Prostate gland (tissue), 2 donors: ENCODE measurements at regions not wholly inside any gene's neighbourhood (a gene's known extent, or its start where the extent isn't known, plus 50 kb on each side); places are given as distances from the start of the nearest gene placed in this dataset.

ENCODE experiments used
- POLR2A ChIP-seq: fragments of 450-650 bp; IDR thresholded peaks from one replicate; pipeline ENCODE4 v1.6.1; 2016; ENCODE audit warnings: antibody characterized with exemption, mild to moderate bottlenecking
- POLR2AphosphoS5 ChIP-seq: sonication (generic); formaldehyde crosslinking; IDR thresholded peaks from one replicate; pipeline ENCODE4 v1.6.1; 2017; ENCODE audit warnings: antibody characterized with exemption
- TF ChIP-seq, protein P1 (sequence below), 4 experiments: fragments of 200-600 bp in 2 of 4; fragments of 450-650 bp in 2 of 4; sonication (generic) in 2 of 4; IDR thresholded peaks; 1 replicate in 3 of 4; 2 replicates in 1 of 4; pipeline ENCODE4 v1.5.1; 2016 to 2019; ENCODE audit warnings: antibody characterized with exemption in 4 of 4, mild to moderate bottlenecking in 2 of 4, moderate library complexity in 2 of 4

DNA sequence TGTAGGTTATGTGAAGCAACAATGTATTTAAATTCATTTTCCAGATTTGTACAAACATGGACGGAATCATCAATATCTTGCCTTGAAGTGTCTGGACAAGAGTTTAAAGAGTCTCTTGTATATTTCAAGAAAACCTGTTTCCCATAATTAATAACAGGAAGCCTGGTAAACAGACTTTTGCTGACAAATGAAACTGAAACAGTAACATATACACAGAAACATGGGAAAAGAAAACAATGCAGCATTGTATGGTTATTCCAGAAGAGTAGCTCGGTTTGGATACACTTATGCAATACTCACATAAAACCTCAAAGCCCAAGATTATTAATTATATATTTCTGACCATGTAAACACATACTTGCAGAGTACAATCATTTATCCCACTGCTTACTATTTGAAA is 265.5 kb downstream of the PTPRC start:
- TF ChIP-seq, protein P1, sequence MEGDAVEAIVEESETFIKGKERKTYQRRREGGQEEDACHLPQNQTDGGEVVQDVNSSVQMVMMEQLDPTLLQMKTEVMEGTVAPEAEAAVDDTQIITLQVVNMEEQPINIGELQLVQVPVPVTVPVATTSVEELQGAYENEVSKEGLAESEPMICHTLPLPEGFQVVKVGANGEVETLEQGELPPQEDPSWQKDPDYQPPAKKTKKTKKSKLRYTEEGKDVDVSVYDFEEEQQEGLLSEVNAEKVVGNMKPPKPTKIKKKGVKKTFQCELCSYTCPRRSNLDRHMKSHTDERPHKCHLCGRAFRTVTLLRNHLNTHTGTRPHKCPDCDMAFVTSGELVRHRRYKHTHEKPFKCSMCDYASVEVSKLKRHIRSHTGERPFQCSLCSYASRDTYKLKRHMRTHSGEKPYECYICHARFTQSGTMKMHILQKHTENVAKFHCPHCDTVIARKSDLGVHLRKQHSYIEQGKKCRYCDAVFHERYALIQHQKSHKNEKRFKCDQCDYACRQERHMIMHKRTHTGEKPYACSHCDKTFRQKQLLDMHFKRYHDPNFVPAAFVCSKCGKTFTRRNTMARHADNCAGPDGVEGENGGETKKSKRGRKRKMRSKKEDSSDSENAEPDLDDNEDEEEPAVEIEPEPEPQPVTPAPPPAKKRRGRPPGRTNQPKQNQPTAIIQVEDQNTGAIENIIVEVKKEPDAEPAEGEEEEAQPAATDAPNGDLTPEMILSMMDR (IDR thresholded peaks at IDR 0.05): no peak
- TF ChIP-seq POLR2A (no peak), POLR2AphosphoS5 (no peak)
